ENCODE measurements at regions not wholly inside any gene's neighbourhood (a gene's known extent, or its start where the extent isn't known, plus 50 kb on each side); places are given as distances from the start of the nearest gene placed in this dataset.
A peak's percentile ranks its signal among the peaks of the same experiment; 100 is the strongest.

DNA sequence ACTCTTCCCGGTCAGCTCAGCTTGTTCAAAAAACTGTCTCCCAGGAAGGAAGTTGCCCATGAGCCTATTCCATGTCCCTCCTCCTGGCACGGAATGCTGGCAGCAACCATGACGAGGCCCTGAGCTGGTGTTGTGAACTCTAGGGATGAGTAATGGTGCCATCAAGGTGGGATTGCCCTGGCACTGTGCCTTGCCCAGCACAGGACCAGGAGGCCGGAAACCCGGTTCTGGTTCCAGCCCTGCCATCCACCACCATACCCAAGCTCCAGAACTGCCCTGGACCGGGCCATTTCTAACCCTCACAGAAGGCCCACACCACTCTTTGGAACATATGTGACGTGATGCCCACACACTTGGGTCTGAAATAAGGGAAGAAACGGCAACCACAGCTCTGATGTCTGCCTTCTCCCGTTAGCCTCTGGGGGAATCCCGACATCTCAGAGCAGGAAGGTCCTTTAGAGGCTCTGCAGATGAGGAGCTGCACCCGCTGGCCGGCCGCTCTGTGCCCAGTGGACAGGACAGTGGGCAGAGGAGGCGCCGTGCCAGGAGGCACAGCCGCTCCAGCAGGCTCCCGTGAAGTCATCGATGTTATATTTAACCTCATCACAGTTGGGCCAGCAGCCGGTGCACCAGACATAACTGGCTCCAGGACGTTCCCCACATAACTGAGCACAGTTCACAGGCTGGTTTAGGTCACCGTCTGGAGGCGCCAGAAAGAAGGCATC, 462.1 kb upstream of the ID2 start:
- DNase-seq: no peak

DNA sequence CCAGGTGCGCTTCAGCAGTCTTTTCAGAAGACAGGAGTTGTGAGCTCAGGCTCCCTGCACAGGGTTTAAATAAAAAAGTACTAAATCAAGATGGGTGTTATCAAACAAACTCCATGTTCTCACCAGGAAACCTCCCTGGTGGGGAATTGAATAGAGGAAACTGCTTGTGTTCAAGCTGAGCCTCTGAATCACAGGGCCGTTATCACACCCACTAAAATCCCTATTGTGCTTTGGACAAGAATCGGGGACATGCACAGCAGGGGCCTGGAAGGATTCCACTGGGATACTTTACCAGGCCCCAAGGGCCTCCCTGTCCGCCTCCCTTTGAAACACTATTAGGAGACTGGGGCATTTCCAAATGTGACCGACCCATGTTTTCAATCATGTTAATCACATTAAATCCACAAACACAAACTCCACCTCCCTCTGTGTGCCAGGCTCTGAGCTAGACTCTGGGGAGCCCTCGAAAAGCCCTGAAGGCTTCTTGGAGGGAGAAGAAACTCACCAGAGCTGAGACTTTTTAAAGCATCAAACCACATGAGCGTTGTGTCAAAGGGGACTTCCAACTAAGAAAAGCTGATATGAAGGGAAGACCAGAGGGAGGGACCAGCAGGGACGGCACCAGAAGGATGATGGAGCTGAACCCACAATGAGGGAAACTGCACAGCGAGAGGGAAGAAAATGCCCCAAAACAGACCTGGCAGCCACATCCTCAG, 458.7 kb upstream of the ID2 start:
- no peak for DNase-seq

DNA sequence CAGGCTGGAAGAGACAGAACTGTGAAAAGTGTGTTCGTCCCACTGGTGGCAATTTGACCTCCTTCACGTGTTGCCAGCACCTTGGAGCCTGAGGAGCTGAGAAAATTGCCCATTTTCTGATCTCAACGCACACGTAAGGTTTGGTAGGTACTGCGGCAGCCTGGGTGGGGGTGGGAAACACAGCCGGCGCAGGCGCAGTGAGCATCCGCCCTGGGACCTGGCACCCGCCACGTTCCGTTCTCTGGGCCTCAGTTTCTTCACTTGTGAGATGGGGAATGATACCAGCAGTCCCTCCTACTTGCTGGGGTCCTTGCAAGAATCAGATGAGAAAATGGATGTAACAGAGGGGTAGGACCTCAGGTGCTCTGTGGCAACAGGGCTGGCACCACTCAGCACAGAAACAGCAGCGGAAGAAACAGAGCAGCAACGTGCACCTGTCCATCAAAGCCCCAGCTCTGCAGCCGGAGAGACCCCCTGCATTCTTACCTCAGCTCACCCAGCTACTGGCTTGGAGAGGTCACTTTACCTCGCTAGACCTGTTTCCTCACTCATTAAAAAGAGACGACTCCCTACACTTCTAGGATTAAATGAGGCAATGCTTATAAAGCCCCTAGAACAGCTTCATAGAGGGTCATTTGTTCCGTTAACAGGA, 458.0 kb upstream of the ID2 start:
- no peak for DNase-seq

DNA sequence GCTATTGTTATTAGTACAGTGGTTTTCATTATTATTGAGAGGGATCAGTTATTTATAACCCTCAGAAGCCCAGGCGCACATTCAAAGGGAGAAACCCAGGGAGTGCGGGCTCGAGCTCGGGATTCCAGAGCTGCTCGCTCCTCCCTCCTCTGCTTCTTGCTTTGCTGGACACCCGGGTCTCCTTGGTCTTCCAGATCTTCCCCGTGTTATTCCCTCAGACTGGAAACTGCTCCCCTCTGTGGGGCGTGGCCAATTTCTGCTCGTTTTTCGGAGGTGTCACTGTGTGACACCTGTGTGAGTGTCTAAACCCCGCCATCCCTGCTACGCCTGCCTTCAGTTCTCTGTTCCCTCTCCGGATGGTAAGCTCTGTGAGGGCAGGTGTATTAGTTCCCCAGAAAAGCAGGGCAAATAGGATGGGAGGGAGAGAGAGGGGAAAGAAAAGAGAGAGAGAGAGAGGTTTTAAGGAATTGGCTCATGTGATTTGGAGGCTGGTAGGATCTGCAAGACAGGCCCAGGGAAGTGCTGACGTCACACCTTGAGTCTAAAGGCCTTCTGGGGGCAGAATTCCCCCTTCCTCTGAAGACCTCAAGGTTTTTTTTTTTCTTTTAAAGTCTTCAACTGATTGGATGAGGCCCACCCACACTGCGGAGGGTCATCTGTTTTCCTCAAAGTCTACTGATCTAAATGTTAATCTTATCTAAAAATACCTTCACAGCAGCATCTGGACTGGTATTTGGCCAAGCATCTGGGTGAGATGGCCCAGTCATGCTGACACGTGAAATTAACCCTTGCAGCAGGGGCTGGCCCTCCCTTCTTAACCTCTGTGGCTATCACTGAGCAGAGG, 457.3 kb upstream of the ID2 start:
- no peak for DNase-seq

DNA sequence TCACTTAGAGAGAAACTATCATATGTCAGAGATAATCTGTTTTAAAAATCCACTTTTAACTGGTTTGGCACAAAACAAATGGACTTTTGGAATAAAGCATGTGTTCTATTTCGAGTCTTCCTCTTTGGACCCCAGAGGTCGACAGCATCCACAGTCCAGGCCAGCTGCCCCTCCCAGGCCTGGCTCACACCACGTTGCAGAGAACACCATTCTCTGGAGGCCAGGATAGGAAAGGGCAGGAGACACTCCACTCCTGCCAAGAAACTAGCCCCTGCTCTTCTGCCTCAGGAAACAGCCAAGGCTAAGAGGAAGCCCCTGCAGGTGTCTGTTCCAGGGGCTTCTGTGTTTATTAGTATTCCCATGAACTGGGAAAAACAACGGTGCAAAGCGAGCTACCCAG, 456.6 kb upstream of the ID2 start:
- DNase-seq: no peak

DNA sequence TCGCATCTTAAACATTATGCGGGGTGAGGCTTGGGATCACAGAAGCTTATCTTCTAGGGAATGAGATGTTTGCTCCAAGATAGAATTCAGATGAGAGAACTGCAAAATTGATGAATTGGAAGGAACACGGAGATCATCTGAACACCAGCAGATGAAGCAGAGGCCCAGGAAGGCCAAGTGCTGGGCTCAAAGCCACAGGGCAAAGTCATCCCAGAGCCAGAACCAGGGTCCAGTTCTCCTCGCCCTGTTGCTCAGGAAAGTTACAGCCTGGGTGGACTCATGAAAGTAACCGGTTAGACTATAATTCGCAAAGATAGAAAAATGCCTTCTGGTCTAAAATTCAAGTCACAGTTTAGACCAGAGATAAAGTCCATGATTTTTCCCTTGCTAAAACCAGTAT, 456.1 kb upstream of the ID2 start:
- DNase-seq: no peak

DNA sequence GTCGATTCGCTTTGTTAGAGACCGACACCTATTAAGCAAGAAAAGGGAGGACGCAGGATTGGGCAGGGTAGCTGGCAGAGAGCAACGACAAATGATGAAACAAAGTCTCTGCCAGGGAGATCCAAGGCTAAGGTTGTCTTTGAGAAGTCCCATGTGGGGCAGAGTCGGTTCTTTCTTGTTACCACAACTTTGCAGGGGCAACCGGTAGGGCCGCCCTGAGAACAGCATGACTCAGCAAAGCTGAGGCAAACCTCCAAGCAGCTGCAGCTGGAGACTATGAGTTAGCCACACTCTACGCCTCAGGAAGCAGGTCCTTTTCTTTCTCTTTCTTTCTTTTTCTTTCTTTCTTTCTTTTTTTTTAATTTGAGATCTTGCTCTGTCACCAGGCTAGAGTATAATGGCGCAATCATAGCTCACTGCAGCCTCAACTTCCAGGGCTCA, 452.3 kb upstream of the ID2 start:
- DNase-seq: peak in 16 of 51 donors; percentile 5 to 46 (median 24)

DNA sequence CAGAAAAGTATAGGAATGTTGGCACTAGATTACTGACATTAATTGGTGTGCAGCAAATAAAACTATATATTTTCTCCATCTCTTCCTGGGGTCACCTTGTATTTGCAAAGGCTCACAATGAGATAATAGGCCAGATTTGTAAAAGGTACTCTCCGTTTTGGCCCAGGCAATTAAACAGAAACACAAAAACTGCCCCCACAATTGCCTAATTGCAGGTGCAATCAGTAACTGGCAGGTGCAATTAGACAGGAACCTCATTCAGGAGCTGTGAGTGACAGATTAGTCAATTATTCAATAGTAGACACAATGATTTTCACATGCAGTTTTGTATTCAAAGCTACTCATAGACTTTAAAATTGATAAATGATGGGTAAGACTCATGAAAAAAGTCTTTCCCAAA, 451.4 kb upstream of the ID2 start:
- DNase-seq: no peak

DNA sequence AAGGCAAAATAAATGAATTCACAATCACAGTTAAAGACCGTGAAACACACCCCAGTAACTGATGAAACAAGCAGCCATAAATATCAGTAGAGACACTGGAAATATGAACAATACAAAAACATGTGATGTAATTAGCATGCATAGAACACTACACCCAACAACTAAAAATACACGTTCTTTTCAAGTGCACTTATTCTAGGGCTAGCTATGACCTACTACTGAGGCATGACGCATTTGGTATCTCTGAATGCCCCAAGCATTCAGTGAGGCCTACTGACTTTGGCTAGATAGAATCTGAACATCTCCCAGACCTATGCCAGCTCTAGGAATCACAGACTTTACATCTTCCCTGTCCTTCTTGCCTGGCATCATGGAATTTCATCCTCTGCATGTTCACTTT, 450.0 kb upstream of the ID2 start:
- DNase-seq: no peak

DNA sequence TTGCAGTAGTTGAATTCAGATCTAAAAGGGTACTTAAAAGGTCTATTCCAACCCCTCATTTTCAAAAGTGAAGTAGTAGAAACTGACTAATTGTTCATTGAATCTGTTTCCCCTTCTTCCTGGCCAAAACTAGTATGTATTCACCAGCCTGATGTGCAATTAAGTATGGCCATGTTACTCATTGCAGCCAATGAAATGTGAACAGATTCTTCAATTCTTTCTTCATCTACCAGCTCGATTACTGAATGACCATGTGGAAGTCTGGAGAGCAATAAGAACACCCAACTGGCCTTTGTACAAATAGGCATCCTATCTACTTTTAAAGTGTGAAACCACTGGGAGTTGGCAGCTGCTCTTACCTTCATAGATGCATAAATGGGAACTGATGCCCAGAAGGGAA, 449.0 kb upstream of the ID2 start:
- no peak for DNase-seq

DNA sequence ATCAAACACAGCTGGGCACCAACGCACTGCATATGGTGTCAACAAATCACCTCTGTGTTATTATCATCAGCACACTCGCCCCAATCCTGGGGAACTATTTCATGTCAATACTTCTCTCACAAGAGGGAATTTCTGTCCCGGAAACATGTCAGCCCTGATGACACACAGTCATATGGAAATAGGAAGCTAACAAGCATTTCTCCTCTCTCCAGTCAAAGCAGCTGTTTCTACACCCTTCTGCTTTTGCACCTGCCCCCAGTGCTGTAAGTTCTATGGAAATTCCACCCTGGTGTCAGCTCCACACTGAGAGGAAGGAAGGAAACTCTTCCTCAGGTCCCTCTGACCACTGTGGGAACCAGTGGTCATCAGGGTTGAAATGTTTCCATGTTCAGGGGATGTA, 447.6 kb upstream of the ID2 start:
- no peak for DNase-seq

DNA sequence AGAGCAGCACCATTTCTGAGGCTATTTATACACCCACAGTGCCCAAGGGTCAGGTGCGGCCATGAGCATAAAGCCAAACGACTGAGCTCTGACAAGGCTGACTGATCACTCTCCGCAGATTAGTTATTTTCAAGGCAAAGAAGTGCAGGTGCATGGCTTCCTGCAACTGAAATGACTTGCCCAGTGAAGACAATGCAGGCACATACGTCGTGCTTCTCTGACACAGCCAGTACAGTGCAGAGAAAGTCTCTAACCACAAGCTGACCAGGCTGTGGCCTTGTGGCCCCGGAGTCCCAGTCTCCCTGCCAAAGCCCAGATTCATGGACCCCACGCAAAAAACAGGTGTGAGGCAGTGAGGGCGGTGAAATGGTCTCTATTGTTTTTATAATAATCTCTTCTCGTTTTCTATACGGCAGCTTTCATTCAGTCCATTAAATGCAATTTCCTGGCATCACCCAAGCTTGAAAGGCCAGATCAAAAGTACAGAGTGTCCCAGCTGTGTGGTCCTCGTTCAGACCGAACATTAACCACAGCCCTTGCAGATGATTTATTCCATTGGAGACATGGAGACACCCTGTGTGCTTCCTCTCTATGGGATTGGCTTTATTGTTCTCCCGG, 447.0 kb upstream of the ID2 start:
- DNase-seq: no peak

DNA sequence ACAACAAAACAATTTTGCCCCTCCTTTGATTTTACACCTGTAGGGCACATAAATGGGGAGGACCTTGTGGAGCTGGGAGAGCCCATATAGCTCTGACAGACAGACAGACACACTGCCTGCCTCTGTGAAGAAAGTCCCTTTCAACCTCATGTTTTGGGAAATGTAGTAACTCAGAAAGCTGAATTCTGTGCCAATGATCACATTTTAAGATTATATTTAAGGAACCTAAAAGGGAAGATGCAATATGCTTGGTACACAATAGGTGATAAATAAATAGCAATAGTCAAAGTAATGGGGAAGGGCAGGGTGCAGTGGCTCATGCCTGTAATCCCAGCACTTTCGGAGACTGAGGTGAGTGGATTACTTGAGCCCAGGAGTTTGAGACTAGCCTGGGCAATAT, 446.4 kb upstream of the ID2 start:
- no peak for DNase-seq

DNA sequence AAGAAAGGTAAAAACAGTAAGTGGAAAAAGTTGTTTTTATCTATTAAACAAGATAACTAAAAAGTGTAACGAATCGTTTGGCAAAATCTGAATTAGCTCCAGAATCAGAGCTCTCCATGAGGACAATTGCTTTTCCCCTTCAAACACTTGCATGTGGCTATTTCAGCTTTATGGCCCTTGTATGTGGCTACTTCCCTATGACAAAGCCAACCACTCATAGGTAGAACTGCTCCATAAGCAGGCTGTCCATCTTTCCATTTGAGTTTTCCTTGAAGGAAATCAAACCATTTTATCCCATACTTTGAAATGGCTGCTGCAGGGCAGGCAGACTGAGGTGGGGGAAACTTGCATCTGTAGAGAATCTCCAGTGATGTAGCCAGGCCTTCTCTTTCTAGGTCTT, 445.5 kb upstream of the ID2 start:
- no peak for DNase-seq

DNA sequence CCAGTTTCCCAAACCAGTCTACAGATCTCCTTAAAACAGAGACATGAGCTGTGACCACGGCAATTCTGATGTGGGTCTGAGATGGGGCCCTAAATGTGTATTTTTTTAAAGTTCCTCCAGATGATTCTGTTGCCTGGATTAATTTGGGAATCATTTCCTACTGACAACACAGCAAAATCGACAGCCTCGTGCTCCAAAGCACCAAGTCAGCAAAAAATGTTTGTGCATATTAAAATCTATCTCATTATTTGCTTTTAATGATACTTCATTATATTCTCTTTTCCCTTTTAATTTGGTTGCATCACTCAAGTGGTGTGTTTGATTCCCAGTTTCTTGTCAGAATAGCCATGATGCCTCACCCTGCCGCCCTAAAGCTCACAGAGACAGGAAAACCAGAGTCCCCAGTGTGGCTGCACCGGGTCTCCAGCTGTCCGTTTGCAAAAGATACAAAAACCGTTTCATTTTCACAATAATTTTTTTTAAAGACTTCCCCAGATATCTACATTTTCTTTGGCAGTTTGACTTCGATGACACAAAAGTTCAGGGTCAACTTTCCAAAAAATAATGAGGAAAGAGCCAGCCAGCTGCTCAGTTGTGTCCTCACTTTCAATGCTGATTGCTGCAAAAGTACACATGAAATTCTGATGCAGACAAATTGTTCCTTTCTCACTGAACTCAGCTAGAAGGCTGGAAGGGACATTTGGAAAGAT, 443.2 kb upstream of the ID2 start:
- no peak for DNase-seq

DNA sequence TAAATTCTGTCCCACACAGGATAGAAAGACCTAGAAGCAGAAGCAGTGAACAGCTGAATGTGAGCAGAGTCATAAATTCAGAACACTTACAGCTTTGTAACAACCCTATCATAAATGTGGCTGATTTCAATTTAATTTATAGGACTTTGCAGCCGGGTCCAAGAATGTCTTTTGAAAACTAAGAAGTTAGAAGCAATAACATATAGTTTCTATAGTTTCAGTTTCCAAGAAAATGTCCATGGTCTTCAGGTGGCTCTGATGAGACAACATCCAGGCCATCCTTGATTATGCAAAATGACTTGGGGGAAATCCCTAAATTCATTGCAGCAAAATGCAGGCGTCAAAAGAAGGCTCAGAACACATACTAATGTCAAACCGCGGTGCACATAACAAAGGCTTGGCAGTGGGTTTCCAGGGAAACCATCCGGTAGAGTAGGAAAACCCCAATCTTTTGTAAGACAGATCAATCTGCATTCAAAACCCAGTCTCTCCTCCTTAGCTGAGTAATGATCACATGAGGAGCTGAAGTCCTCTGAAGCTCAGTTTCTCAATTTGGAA, 442.2 kb upstream of the ID2 start:
- peak in 13 of 51 donors; percentile 4 to 48 (median 15) for DNase-seq

DNA sequence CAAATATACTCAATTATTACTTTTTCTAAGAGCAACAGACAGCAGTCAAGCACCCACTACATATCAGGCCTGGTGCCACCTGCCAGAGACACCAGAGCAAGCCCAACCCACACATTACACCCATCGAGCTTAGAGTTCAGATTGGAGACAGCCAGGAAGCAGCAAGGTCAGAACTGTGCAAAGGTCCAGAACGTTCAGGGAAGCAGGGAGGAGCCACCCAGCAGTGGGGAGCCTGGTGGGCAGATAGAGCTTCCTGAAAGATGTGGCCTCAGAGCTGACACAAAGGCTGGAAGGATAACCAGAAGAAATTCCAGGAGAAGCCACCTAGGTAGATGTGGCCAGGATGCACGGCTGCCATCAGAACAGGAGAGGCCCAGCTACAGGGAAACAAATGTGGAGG, 440.5 kb upstream of the ID2 start:
- no peak for DNase-seq

DNA sequence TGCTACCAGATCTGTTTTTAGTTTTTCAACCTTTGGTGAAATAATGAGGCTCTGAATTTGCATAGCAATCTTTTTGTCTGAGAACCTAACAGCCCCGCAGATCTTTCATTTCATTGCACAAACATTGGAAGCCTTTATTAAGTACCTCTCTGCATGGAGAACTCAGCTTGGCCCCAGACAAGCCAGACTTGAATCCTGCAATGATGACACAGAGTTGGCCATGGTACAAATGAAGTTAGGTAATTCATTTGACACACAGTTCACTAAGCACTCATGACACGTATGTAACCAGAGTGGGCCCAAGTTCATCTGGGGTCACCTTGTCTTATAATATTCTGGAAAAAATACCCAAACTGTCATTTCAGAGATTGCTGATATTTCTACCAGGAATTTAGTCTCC, 439.1 kb upstream of the ID2 start:
- no peak for DNase-seq

DNA sequence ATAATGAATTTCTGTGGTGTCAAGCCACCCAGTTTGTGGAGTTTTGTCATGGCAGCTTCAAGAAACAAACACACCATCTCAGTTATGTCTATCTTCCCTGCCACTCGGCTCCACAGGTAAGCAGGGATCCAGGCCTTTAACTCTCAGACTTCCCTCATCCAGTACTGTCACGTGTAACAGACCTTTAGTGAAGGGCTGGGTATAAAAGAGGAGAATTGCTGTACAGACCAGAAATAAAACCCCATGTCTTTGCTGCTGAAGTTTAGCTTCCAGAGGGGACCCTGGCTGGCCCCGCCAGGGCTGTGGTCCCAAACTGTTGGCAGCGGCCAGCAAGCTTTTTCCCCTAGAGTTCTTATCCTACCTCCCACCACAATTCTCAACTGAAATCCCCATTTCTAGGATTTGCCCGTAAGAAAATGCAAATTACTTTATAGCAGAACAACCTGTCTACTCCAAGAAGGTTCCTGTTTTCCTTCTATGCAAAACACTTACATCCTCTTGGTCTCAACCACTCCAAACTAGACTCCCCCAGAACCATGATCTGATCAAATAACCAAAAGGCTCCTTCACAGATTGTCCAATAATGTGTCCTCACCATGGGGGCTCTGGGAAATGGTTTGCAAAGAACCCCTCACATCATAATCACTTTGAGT, 438.0 kb upstream of the ID2 start:
- DNase-seq: no peak

DNA sequence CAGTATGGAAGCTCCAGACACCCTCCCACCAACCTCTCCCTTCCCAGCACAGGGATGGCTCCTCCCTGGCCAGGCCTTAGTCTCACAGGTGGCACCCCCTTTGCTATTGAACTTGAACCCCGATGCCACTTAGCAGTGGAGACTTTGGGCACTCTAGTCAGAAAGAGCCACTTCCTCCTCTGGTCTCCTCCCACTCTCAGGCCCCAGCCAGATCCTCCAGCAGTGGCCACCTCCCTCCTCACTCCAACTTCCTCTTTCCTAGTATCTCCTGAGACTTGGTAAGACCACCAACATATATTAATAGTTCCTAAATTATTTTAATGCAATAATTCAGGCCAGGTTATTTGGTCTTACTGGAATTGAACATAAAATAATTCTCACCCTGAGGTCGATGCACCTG, 437.2 kb upstream of the ID2 start:
- DNase-seq: no peak

Data from hypothalamus (tissue), 51 donors.